ENCODE measurements at regions not wholly inside any gene's neighbourhood (a gene's known extent, or its start where the extent isn't known, plus 50 kb on each side); places are given as distances from the start of the nearest gene placed in this dataset.

DNA sequence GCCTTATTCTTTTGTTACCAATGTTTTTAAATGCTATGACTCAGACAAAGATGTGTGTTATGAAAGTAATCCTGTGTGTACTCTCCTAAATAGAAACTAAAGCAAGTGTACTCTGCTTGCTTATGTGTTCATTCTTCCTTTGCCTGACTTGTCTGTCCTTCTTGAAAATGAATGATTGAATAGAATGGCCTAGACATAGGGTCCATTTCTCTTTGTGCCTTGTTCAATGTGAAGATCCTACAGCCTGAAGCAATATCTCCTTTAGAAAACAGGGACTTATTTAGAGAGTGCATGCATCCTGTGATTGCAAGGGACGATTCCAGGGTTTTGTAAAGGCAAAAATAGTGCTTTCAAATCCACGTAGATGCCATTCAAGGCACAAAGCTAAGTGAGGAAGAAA lies 343.6 kb upstream of the TACR3 start:
- TF ChIP-seq CTCF (conservative IDR thresholded peaks at IDR 0.05; ENCODE audit: low read depth in 2 of 2) (no peak), ETS1 (IDR thresholded peaks at IDR 0.05) (no peak), EZH2phosphoT487 (IDR thresholded peaks at IDR 0.05; ENCODE audit: unreplicated experiment) (no peak), NANOG (IDR thresholded peaks at IDR 0.05; ENCODE audit: borderline replicate concordance) (no peak), POLR2AphosphoS5 (IDR thresholded peaks at IDR 0.05; ENCODE audit: low read depth) (no peak), EZH2 (IDR thresholded peaks at IDR 0.05; ENCODE audit: low read depth, unreplicated experiment) (no peak), REST (IDR thresholded peaks at IDR 0.05; ENCODE audit: unreplicated experiment) (no peak), ZNF114 (CRISPR knock-in tag; IDR thresholded peaks at IDR 0.05) (no peak)

Measured in GM23338 (cell line).